Thoracic aorta (tissue), 2 donors: ENCODE measurements at regions not wholly inside any gene's neighbourhood (a gene's known extent, or its start where the extent isn't known, plus 50 kb on each side); places are given as distances from the start of the nearest gene placed in this dataset.

Source experiments
- ATAC-seq: fragments of 150-250 bp; one replicate; pipeline ENCODE4 v1.8.0; 2017; ENCODE audit warnings: low read depth; ENCODE audit not compliant: insufficient number of reproducible peaks, low FRiP score
- DNase-seq: peaks from one replicate; pipeline ENCODE4 v3.0.0-alpha.2; 2020; ENCODE audit warnings: low spot score
- H3K27ac ChIP-seq, 2 donors: fragments of 200-600 bp; sonication (generic); 1 replicate in 1 of 2; 2 replicates in 1 of 2; pipeline ENCODE4 v1.5.1; 2016; ENCODE audit warnings: mild to moderate bottlenecking in 2 of 2, moderate library complexity in 2 of 2
- H3K27me3 ChIP-seq: fragments of 200-600 bp; sonication (generic); replicated peaks from 2 replicates; pipeline ENCODE4 v1.6.0; 2016; ENCODE audit warnings: mild to moderate bottlenecking; ENCODE audit not compliant: insufficient read depth
- H3K36me3 ChIP-seq: fragments of 200-600 bp; sonication (generic); one replicate; pipeline ENCODE4 v1.5.1; 2016
- H3K4me1 ChIP-seq, 2 donors: fragments of 200-600 bp; sonication (generic); 1 replicate in 1 of 2; 2 replicates in 1 of 2; pipeline versions ENCODE4 v1.5.1 to v1.6.0; 2016; ENCODE audit warnings: low read depth in 2 of 2, mild to moderate bottlenecking in 1 of 2; ENCODE audit not compliant: control insufficient read depth in 1 of 2
- H3K4me3 ChIP-seq: fragments of 200-600 bp; sonication (generic); 2 replicates; pipeline ENCODE4 v1.5.1; 2016; ENCODE audit warnings: mild to moderate bottlenecking
- H3K9me3 ChIP-seq: fragments of 200-600 bp; sonication (generic); 2 replicates; pipeline ENCODE4 v1.5.1; 2016
- TF ChIP-seq, protein P1 (sequence below): fragments of 200-600 bp; sonication (generic); IDR thresholded peaks from one replicate; pipeline ENCODE4 v1.5.1; 2019; ENCODE audit warnings: antibody characterized with exemption

GRCh38 chr1:60833173-60833572, 249.2 kb upstream of the NFIA start:
- Histone ChIP-seq H3K36me3 (no peaks in the 10 kb centered on the region), H3K9me3 (no peaks in the 10 kb centered on the region), H3K27me3 (no peaks in the 10 kb centered on the region), H3K4me3 (no peak overlapping the region), H3K4me1 (no peaks in the 10 kb centered on the region), H3K27ac (no peak overlapping the region)
- no peak for ATAC-seq
- TF ChIP-seq, protein P1, sequence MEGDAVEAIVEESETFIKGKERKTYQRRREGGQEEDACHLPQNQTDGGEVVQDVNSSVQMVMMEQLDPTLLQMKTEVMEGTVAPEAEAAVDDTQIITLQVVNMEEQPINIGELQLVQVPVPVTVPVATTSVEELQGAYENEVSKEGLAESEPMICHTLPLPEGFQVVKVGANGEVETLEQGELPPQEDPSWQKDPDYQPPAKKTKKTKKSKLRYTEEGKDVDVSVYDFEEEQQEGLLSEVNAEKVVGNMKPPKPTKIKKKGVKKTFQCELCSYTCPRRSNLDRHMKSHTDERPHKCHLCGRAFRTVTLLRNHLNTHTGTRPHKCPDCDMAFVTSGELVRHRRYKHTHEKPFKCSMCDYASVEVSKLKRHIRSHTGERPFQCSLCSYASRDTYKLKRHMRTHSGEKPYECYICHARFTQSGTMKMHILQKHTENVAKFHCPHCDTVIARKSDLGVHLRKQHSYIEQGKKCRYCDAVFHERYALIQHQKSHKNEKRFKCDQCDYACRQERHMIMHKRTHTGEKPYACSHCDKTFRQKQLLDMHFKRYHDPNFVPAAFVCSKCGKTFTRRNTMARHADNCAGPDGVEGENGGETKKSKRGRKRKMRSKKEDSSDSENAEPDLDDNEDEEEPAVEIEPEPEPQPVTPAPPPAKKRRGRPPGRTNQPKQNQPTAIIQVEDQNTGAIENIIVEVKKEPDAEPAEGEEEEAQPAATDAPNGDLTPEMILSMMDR: no peak
- no peak for DNase-seq

GRCh38 chr1:60832367-60832766, 250.0 kb upstream of the NFIA start:
- H3K4me3 ChIP-seq: no peak overlapping the region
- ATAC-seq: no peak
- no peak overlapping the region for H3K27ac ChIP-seq
- H3K4me1 ChIP-seq: no peaks in the 10 kb centered on the region
- H3K36me3 ChIP-seq: no peaks in the 10 kb centered on the region
- no peaks in the 10 kb centered on the region for H3K9me3 ChIP-seq
- DNase-seq: no peak
- TF ChIP-seq, protein P1: no peak
- no peaks in the 10 kb centered on the region for H3K27me3 ChIP-seq

DNA sequence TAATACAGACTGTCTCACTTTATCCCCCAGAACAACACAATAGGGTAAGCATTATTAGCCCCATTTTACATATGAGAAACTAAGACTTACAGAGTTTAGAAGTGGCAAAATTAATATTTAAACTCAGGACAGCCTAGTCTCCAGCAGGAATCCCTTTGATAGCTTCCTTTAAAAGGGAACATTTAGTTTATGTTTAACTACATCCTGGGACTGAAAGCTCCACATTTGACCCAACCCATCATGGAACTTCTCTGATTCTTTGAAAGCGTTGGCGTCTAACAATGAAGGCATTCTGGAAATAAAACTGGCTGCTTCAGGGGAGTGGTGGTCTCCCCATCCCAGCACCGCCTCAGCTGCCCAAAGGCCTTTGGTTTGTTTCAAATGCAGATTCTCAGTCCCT, 250.6 kb upstream of the NFIA start:
- Histone ChIP-seq H3K27me3 (no peaks in the 10 kb centered on the region), H3K9me3 (no peaks in the 10 kb centered on the region), H3K4me3 (no peak overlapping the region), H3K4me1 (no peaks in the 10 kb centered on the region), H3K27ac (no peak overlapping the region), H3K36me3 (no peaks in the 10 kb centered on the region)
- DNase-seq (no peak), ATAC-seq (no peak)
- TF ChIP-seq, protein P1: no peak

GRCh38 chr1:60828944-60829343, 253.4 kb upstream of the NFIA start:
- Histone ChIP-seq H3K4me3 (no peak overlapping the region), H3K4me1 (no peaks in the 10 kb centered on the region), H3K36me3 (no peaks in the 10 kb centered on the region), H3K27me3 (no peaks in the 10 kb centered on the region), H3K27ac (no peak overlapping the region), H3K9me3 (no peaks in the 10 kb centered on the region)
- TF ChIP-seq, protein P1: no peak
- DNase-seq: no peak
- no peak for ATAC-seq

DNA sequence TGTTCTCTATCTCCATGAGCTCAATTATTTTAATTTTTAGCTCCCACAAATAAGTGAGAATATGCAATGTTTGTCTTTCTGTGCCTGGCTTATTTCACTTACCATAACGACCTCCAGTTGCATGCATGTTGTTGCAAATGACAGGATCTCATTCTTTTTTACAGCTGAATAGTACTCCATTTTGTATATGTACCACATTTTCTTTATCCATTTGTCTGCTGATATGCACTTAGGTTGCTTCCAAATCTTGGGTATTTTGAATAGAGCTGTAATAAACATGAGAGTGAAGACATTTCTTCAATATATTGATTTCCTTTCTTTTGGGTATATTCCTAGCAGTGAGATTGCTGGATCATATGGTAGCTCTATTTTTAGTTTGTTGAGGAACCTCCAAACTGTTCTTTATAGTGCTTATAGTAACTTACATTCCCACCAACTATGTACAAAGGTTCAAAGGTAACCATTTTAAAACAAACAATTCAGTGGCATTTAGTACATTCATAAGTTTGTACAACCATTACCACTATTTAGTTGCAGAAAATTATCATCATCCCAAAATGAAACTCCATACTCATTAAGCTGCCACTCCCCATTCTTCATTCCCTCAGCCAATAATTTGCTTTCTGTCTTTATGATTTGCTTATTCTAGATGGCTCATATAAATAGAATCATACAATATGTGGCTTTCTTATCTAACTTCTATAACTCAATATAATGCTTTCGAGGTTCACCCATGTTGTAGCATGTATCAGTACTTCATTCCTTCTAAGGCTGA, 255.9 kb upstream of the NFIA start:
- DNase-seq (no peak), ATAC-seq (no peak)
- H3K4me1 ChIP-seq: no peaks in the 10 kb centered on the region
- H3K27ac ChIP-seq: no peak overlapping the region
- H3K36me3 ChIP-seq: no peaks in the 10 kb centered on the region
- TF ChIP-seq, protein P1: no peak
- no peak overlapping the region for H3K4me3 ChIP-seq
- H3K27me3 ChIP-seq: no peaks in the 10 kb centered on the region
- H3K9me3 ChIP-seq: no peaks in the 10 kb centered on the region
